Dermis microvascular lymphatic vessel endothelial cell (primary cell): ENCODE measurements at regions not wholly inside any gene's neighbourhood (a gene's known extent, or its start where the extent isn't known, plus 50 kb on each side); places are given as distances from the start of the nearest gene placed in this dataset.

Experiments
- DNase-seq, 2 donors: peaks; one replicate each; pipeline versions ENCODE4 v3.0.0 to v3.0.0-alpha.2; 2010; ENCODE audit warnings: low read depth in 2 of 2

GRCh38 chr1:238205045-238205662 is 314.4 kb upstream of the ZP4 start:
- DNase-seq = no peak

DNA sequence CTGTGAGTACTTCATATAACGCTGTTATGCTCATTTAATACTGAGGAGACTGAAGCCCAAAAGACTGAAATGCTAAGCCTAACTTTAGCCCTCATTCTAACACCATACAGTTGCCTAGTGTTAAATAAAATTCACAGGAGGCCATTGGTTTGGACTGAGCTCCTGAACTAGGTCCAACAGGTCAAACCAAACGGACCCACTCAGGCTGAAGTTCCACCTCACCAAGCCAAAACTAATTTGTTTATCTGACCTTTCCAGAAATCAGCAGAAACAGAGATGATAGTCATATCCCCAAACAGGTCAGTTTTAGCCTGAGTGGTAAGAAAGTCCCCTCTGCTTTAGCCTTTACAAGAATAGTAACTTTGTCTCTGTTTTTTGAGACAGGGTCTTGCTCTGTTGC is 311.3 kb upstream of the ZP4 start:
- DNase-seq = no peak

DNA sequence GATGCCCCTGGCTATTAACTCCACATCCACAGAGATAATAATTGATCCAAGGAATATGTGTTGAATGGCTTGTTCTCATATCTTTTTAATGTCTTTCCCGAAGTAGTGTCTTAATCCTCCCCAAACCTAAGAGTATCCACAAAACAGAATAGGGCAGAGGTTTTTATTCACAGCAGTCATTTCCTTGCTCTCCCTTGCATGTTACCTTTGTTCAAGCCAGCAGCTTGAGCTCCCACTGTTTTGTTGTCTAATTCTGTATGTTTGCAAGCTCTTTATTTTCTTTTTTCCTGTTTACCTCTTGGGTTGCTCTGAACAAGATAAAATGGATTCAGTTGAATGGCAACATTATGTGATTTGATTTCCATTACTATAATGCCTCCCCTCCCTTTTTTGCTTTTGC is 308.6 kb upstream of the ZP4 start:
- no peak for DNase-seq

DNA sequence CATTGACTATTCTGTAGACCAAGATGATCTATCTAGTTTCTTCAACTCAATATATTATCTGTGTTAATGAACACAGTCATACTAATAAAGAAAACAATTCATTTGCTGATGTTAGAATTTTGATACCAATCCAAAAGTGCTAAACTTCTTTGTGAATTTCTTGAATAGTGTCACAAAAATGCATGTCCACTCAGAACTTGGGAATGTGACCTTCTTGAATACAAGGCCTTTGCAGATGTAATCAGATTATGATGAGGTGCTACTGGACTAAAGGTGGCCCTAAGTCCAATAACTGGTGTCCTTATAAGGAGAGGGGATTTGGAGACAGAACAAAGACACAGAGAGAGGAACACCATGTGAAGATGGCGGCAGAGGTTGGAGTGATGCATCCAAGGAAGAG is 305.8 kb upstream of the ZP4 start:
- DNase-seq = no peak

- no peak for DNase-seq
Measured at GRCh38 chr1:238191170-238191569, 300.4 kb upstream of the ZP4 start.

GRCh38 chr1:238187575-238187949 is 296.8 kb upstream of the ZP4 start:
- DNase-seq = no peak

DNA sequence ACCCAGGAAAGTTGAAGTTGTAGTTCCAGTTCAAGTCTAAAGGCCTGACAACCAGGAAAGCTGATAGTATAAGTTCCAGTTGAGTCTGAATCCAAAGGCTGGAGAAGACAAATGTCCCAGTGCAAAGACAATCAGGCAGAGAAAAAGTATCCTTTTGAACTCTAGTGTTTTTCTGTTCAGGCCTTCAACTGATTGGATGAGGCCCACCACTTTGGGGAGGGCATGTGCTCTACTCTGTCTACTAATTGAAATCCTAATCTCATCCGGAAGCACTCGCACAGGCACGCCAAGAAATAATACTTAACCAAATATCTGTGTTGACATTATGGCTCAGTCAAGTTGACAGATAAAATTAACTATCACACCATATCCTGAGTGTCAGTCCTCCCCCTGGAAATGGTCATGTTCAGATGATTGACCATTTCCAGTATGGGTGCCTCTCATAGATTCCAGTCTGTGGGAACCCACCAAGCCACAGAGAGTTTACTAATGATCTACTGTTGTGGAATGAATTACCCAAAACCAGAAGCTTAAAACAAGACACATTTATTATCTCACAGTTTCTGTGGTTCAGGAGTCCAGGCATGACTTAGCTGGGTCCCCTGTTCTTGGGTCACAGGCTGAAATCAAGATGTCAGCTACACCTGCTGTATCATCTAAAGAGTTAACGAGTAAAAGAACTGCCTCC is 296.3 kb upstream of the ZP4 start:
- DNase-seq = no peak

DNA sequence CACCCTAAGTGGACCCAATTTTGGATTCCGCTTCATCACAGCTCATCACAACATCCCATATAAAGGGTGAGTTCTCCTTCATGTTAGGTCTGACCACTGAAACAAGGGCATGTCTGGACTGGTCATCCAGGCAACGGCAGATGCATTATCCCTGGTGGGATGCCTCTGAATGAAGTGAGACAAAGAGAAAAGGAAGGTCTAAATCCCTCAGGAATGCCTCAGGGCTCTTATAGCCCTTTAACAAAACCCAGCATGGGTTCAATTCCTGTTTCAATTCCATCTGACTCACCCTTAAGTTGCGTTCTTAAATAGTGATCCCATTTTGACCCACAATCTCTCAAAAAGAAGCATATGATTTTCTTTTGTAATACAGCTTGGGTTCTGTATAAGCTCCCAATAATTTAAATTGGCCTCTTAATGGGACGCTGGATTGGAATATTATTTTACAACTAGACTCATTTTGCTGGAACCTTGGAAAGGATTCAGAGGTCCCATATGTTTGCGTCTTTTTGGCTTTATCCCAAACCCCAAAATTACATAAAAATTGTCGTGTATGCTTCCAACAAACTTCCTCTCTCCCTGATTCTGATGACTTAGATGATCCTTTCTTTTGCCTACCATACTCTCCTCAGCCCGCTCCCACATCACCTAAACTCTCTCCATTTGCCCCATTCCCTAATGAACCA is 287.4 kb upstream of the ZP4 start:
- no peak for DNase-seq

GRCh38 chr1:238177351-238177750 is 286.6 kb upstream of the ZP4 start:
- no peak for DNase-seq

- no peak for DNase-seq
Measured at GRCh38 chr1:238176441-238176840, 285.7 kb upstream of the ZP4 start.

GRCh38 chr1:238171985-238172384 is 281.3 kb upstream of the ZP4 start:
- DNase-seq = no peak

GRCh38 chr1:238161955-238162354 is 271.2 kb upstream of the ZP4 start:
- no peak for DNase-seq

DNA sequence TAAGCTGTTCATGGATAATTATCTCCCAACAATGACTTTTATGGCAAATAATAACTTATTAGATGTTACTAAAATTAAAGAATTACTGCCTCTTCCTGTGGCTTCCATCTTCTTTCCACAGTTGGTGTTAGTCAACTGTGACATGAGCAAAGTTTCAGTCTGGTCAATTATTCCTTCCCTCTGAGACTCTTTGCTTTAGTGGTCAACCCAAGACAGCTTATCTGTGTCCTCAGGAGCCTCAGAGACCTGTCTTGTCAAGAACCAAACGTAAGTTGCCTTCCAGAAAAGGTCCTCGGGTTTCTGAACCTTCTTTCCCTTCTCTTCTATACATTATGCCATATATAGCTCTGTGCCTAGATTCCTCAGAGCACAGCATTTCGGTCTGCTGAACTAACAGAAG is 263.2 kb upstream of the ZP4 start:
- no peak for DNase-seq

DNA sequence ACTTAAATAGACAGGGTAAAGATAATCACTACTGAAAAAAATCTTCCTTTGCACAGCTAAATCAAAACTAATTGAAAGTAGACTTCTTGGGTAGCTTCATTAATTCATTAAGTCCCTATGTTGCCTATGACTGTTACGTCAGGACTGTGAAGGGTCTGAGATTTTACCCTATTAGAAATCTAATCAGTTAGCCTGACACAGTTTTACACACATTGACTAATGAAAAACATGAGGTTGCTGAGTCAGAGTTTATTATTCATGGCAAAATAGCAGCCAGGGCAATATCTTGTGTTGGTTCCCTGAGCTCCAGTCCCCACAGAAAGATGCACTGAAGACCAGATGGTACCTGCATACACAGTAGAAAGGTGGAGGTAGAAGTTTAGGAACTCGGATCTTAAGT is 262.5 kb upstream of the ZP4 start:
- DNase-seq = no peak

- no peak for DNase-seq
Measured at GRCh38 chr1:238152119-238152518, 261.4 kb upstream of the ZP4 start.

GRCh38 chr1:238143038-238143437 is 252.3 kb upstream of the ZP4 start:
- DNase-seq = no peak

- no peak for DNase-seq
Measured at GRCh38 chr1:238141353-238141752, 250.6 kb upstream of the ZP4 start.

GRCh38 chr1:238139713-238140112 is 249.0 kb upstream of the ZP4 start:
- no peak for DNase-seq

DNA sequence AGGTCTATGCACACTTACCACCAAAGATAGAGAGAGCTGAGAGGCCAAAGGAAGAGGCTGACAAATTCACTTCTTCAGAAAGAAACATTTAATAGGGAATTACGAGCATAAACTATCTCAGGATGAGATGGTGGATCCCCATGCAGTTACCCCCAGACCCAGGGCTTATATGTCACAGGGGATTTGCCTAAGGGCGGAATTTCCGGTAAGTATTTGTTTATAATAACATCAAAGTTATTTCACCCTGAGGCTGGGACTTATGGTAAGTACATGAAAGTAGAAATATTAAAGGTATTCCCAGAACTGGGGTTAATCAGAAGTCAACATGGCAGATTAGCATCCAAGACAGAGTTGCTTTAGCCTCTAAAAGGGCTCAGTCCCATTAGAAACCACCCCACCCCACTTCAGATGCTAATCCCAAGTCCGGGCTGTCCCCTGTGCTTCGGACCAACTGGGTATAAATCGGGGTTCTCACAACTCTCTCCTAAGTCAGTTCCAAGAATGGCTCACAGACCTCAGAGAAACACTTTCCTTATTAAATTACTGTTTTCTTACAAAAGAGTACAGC is 247.4 kb upstream of the ZP4 start:
- DNase-seq = no peak

GRCh38 chr1:238135708-238136664 is 245.3 kb upstream of the ZP4 start:
- DNase-seq = no peak

DNA sequence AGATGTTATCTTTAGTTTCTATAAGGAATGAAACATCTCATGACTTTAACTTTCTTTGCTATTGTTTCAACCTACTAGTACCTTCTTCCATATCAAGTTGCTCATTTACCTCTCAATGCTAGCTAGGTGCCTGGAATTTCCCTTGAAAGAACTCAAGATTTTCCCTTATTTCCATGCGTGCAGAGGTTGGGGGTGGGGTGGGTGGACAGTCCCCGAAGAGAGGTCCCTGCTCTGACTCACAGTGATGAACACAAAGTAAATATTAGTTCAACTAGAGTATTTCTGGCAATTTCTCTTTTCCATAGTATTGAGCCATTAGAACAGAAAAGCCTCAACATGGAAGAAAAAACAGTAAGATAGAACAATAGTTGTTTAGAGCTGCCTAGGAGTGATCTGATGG is 239.0 kb upstream of the ZP4 start:
- DNase-seq = no peak

GRCh38 chr1:238123201-238123600 is 232.5 kb upstream of the ZP4 start:
- no peak for DNase-seq
